ENCODE measurements at regions not wholly inside any gene's neighbourhood (a gene's known extent, or its start where the extent isn't known, plus 50 kb on each side); places are given as distances from the start of the nearest gene placed in this dataset.

DNA sequence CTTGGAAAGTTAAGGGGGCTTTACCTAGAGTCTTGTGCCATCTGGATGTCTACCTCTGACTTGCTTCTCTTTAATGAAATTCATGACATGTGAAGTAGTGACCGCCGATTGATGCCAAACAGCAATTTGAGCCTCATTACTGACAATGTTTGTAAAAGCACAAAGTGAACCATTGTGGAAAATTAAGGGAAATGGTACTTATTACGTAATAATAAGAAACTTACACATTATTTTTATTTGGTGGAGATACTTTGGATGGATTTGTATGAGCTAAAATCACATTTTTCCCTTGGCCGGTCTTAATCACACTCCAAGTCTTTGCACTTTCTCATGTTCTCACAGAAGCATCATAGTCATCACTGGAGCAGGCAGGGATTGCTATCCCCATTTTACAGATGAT, 265.1 kb upstream of the KLF6 start:
- WGBS, 2 experiments (ENCODE audit: low coverage in 1 of 2, low lambda C conversion rate in 2 of 2, missing lambda C conversion rate in 2 of 2) = 83 to 84% methylated on average over 4 of the region's 4 CpGs

DNA sequence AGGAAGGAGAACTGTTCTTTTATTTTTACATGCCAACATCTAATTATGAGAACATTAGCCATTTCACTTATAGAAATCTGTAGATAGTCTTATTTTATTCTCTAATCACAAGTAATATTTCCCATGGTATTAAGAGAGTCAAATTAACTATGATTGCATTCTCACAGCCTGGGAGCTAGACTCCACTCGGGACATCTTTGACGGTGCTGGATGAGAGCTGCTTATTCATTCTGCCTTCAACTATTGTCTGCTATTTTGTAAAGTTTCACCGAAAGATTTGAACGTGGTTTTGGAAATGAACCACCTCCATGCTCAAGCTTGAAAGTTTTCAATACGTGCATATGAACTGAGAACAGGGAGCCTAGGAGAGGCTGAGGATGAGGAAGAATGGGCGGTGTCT, 264.3 kb upstream of the KLF6 start:
- Histone ChIP-seq H3K4me1 (ENCODE audit: insufficient read depth) (no peaks in the 10 kb centered on the region), H3K9me3 (ENCODE audit: low read depth) (no peaks in the 10 kb centered on the region), H2AFZ (0 out of 2 replicates have a peak overlapping the region, but pooled peaks have one; percentile 8), H3K36me3 (ENCODE audit: low read depth) (no peaks in the 10 kb centered on the region), H3K4me2 (ENCODE audit: unreplicated experiment) (no peak overlapping the region), H3K9ac (no peak overlapping the region), H3K79me2 (ENCODE audit: insufficient read depth) (no peaks in the 10 kb centered on the region), H4K20me1 (ENCODE audit: insufficient read depth) (no peaks in the 10 kb centered on the region), H3K27me3 (replicated peaks; ENCODE audit: insufficient read depth) (no peaks in the 10 kb centered on the region), H3K4me3 (no peak overlapping the region), H3K27ac (no peak overlapping the region), H3F3A (ENCODE audit: insufficient read depth) (no peaks in the 10 kb centered on the region), H3K9me2 (ENCODE audit: insufficient read depth) (no peaks in the 10 kb centered on the region)
- in situ Hi-C loops (cut with MboI) = no loop called here
- TF ChIP-seq EZH2 (IDR thresholded peaks at IDR 0.05; ENCODE audit: insufficient read depth, poor library complexity, severe bottlenecking) (no peak), EZH2phosphoT487 (IDR thresholded peaks at IDR 0.05; ENCODE audit: insufficient read depth, low read depth) (no peak)
- 88 to 89% methylated on average over 6 of the region's 6 CpGs for WGBS, 2 experiments (ENCODE audit: low coverage in 1 of 2, low lambda C conversion rate in 2 of 2, missing lambda C conversion rate in 2 of 2)
- no peak for DNase-seq

More for the DNA sequence above, 265.1 kb upstream of the KLF6 start:
- Histone ChIP-seq H3K27ac (no peak overlapping the region), H3K9me2 (ENCODE audit: insufficient read depth) (no peaks in the 10 kb centered on the region), H3K27me3 (replicated peaks; ENCODE audit: insufficient read depth) (no peaks in the 10 kb centered on the region), H3K9ac (no peak overlapping the region), H4K20me1 (ENCODE audit: insufficient read depth) (no peaks in the 10 kb centered on the region), H3K36me3 (ENCODE audit: low read depth) (no peaks in the 10 kb centered on the region), H3K9me3 (ENCODE audit: low read depth) (no peaks in the 10 kb centered on the region), H3K79me2 (ENCODE audit: insufficient read depth) (no peaks in the 10 kb centered on the region), H3K4me3 (no peak overlapping the region), H2AFZ (no peak overlapping the region), H3F3A (ENCODE audit: insufficient read depth) (no peaks in the 10 kb centered on the region), H3K4me1 (ENCODE audit: insufficient read depth) (no peaks in the 10 kb centered on the region), H3K4me2 (ENCODE audit: unreplicated experiment) (no peak overlapping the region)
- no peak for DNase-seq
- TF ChIP-seq EZH2 (IDR thresholded peaks at IDR 0.05; ENCODE audit: insufficient read depth, poor library complexity, severe bottlenecking) = no peak
- TF ChIP-seq EZH2phosphoT487 (IDR thresholded peaks at IDR 0.05; ENCODE audit: insufficient read depth, low read depth) = no peak
- in situ Hi-C loops (cut with MboI) = no loop called here

DNA sequence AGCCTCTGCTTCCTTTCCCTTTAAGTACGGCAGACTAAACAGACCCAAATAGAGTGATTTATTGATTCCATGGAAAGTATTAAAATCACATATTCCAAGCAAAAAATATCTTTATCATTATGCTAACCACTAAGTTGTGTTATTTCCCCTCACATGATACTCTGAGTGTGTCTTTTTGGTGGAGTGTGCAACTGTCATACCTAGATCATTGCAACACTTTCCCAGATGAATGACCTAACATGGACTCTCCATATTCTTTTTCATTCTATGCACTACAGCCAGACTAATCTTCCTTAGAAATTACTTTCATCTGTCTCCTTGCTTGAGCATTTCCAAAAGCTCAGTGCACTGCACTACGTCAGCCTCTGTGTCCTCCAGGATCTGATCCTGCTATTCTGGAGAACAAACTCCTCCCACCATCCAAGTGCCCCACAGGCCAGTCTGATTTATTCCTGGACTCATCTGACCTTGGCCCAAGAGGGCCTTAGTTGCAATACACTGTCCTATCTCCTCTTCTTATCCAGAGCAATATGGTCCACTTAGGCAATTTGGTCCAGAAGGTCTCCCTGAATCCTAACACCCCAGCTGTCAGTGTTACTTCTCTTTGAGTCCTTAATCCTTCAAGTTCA, 263.3 kb upstream of the KLF6 start:
- H3K9me3 ChIP-seq (ENCODE audit: low read depth) = no peaks in the 10 kb centered on the region
- H3K4me2 ChIP-seq (ENCODE audit: unreplicated experiment) = no peak overlapping the region
- no peak overlapping the region for H3K27ac ChIP-seq
- no peaks in the 10 kb centered on the region for H3K79me2 ChIP-seq (ENCODE audit: insufficient read depth)
- TF ChIP-seq EZH2 (IDR thresholded peaks at IDR 0.05; ENCODE audit: insufficient read depth, poor library complexity, severe bottlenecking) = no peak
- TF ChIP-seq EZH2phosphoT487 (IDR thresholded peaks at IDR 0.05; ENCODE audit: insufficient read depth, low read depth) = no peak
- no peaks in the 10 kb centered on the region for H3K27me3 ChIP-seq (replicated peaks; ENCODE audit: insufficient read depth)
- no peak for DNase-seq
- WGBS, 2 experiments (ENCODE audit: low coverage in 1 of 2, low lambda C conversion rate in 2 of 2, missing lambda C conversion rate in 2 of 2) = 24 to 68% methylated on average over 1 to 2 of the region's 2 CpGs
- no peaks in the 10 kb centered on the region for H3K9me2 ChIP-seq (ENCODE audit: insufficient read depth)
- H3K4me1 ChIP-seq (ENCODE audit: insufficient read depth) = no peaks in the 10 kb centered on the region
- in situ Hi-C loops (cut with MboI) = no loop called here
- H3F3A ChIP-seq (ENCODE audit: insufficient read depth) = no peaks in the 10 kb centered on the region
- no peak overlapping the region for H3K9ac ChIP-seq
- H3K4me3 ChIP-seq = no peak overlapping the region
- no peaks in the 10 kb centered on the region for H3K36me3 ChIP-seq (ENCODE audit: low read depth)
- H4K20me1 ChIP-seq (ENCODE audit: insufficient read depth) = no peaks in the 10 kb centered on the region
- H2AFZ ChIP-seq = peak overlapping the region; percentile 8; the same call in 1 of the 2 replicates

DNA sequence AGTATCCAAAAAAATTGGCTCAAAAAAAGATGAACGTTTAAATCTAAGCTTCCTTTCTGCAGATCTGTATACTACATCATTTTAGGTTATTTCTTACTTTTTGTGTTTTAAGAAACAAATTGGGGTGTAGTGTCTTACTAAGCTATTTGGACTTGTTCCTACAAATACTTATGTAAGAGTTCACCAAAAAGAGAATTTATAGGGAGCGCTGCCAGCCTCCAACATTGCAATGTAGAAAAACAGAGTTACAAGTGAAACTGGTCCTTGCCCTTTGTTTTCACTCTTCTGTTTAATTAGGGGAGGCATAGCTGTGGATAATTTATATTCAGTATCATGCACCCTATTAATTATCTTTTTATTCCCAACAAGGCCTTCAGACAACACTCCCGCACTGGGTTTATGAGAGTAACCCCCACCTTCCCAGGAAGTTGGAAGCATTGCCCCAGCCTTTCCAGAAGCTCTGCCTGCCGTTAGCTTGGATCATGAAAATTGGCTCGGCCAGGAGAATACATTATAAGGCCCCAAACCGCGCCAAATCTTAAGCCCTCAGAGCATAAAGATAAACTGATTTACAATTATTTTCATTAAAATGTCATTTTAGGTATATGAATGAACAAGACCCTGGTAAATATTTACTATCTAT, 261.8 kb upstream of the KLF6 start:
- Histone ChIP-seq H3K27ac (no peak overlapping the region), H3K9me2 (ENCODE audit: insufficient read depth) (no peaks in the 10 kb centered on the region), H4K20me1 (ENCODE audit: insufficient read depth) (no peaks in the 10 kb centered on the region), H3K27me3 (replicated peaks; ENCODE audit: insufficient read depth) (no peaks in the 10 kb centered on the region), H3K79me2 (ENCODE audit: insufficient read depth) (no peaks in the 10 kb centered on the region), H3K4me3 (no peak overlapping the region), H3K9ac (no peak overlapping the region), H3K36me3 (ENCODE audit: low read depth) (no peaks in the 10 kb centered on the region), H3K4me2 (ENCODE audit: unreplicated experiment) (no peak overlapping the region), H3K9me3 (ENCODE audit: low read depth) (no peaks in the 10 kb centered on the region), H2AFZ (peak overlapping the region; percentile 10; the same call in 1 of the 2 replicates), H3K4me1 (ENCODE audit: insufficient read depth) (no peaks in the 10 kb centered on the region), H3F3A (ENCODE audit: insufficient read depth) (no peaks in the 10 kb centered on the region)
- no peak for DNase-seq
- in situ Hi-C loops (cut with MboI) = no loop called here
- 74 to 75% methylated on average over 7 of the region's 7 CpGs for WGBS, 2 experiments (ENCODE audit: low coverage in 1 of 2, low lambda C conversion rate in 2 of 2, missing lambda C conversion rate in 2 of 2)
- TF ChIP-seq EZH2phosphoT487 (IDR thresholded peaks at IDR 0.05; ENCODE audit: insufficient read depth, low read depth) = no peak
